CD14-positive monocyte (primary cell): ENCODE measurements at regions not wholly inside any gene's neighbourhood (a gene's known extent, or its start where the extent isn't known, plus 50 kb on each side); places are given as distances from the start of the nearest gene placed in this dataset.

Experiments used
- DNase-seq, 3 donors: peaks; one replicate each; pipeline ENCODE4 v3.0.0-alpha.2; 2011 to 2022
- H2AFZ ChIP-seq: 2 replicates; pipeline ENCODE4 v1.6.0; 2012; ENCODE audit warnings: mild to moderate bottlenecking, low read depth, low read length, inconsistent platforms; ENCODE audit not compliant: insufficient read depth, poor library complexity, severe bottlenecking
- H3K27ac ChIP-seq, 2 donors: 1 replicate in 1 of 2; 2 replicates in 1 of 2; pipeline ENCODE4 v1.5.1; 2012 to 2013; ENCODE audit warnings: low read length in 2 of 2, control low read depth in 1 of 2, inconsistent platforms in 1 of 2, low read depth in 1 of 2, mild to moderate bottlenecking in 1 of 2
- H3K27me3 ChIP-seq, 2 donors: one replicate each; pipeline versions ENCODE4 v1.6.0 to v1.6.1; 2011 to 2013; ENCODE audit warnings: low read length in 2 of 2; ENCODE audit not compliant: control insufficient read depth in 2 of 2, insufficient read depth in 2 of 2
- H3K36me3 ChIP-seq, 2 donors: replicated peaks in 1 of 2; 1 replicate in 1 of 2; 2 replicates in 1 of 2; pipeline versions ENCODE4 v1.5.1 to v1.6.1; 2012 to 2013; ENCODE audit warnings: low read length in 2 of 2, control low read depth in 1 of 2, inconsistent platforms in 1 of 2, mild to moderate bottlenecking in 1 of 2; ENCODE audit not compliant: insufficient read depth in 2 of 2, control insufficient read depth in 1 of 2
- H3K4me1 ChIP-seq, 2 donors: 1 replicate in 1 of 2; 2 replicates in 1 of 2; pipeline versions ENCODE4 v1.5.1 to v1.6.1; 2012 to 2013; ENCODE audit warnings: low read length in 2 of 2, control low read depth in 1 of 2, inconsistent platforms in 1 of 2, mild to moderate bottlenecking in 1 of 2, moderate library complexity in 1 of 2; ENCODE audit not compliant: insufficient read depth in 2 of 2, control insufficient read depth in 1 of 2
- H3K4me2 ChIP-seq: replicated peaks from 2 replicates; pipeline ENCODE3; 2012; ENCODE audit warnings: low read length, moderate library complexity, mild to moderate bottlenecking; ENCODE audit not compliant: poor library complexity, severe bottlenecking; ENCODE audit errors: extremely low read depth
- H3K4me3 ChIP-seq, 3 experiments: fragments of 200-600 bp in 1 of 3; sonication (generic) in 1 of 3; replicated peaks in 1 of 3; 1 replicate in 2 of 3; 2 replicates in 1 of 3; pipeline ENCODE4 v1.5.1; 2011 to 2013; ENCODE audit warnings: low read length in 3 of 3, mild to moderate bottlenecking in 3 of 3, control low read depth in 2 of 3, low read depth in 2 of 3, inconsistent platforms in 1 of 3, moderate library complexity in 1 of 3
- H3K79me2 ChIP-seq: 2 replicates; pipeline ENCODE4 v1.6.0; 2012; ENCODE audit warnings: mild to moderate bottlenecking, control low read depth, inconsistent platforms, low read length, moderate library complexity; ENCODE audit not compliant: insufficient read depth
- H3K9ac ChIP-seq: 2 replicates; pipeline ENCODE4 v1.6.0; 2017; ENCODE audit warnings: low read length, mild to moderate bottlenecking; ENCODE audit not compliant: insufficient read depth, poor library complexity, severe bottlenecking
- H3K9me3 ChIP-seq, 2 donors: replicated peaks in 1 of 2; 1 replicate in 1 of 2; 2 replicates in 1 of 2; pipeline versions ENCODE4 v1.5.1 to v1.6.1; 2012 to 2013; ENCODE audit warnings: low read length in 2 of 2, control low read depth in 1 of 2; ENCODE audit not compliant: control insufficient read depth in 1 of 2, insufficient read depth in 1 of 2
- H4K20me1 ChIP-seq: 2 replicates; pipeline ENCODE4 v1.6.0; 2012; ENCODE audit warnings: mild to moderate bottlenecking, low read length, control low read depth, moderate library complexity; ENCODE audit not compliant: insufficient read depth
- H3K27ac Mint-ChIP-seq, 7 donors: one replicate each; pipeline ENCODE4 v1.8.0; 2020; ENCODE audit warnings: mild to moderate bottlenecking in 7 of 7, mixed read lengths in 7 of 7, moderate library complexity in 6 of 7, inconsistent platforms in 2 of 7
- H3K27me3 Mint-ChIP-seq, 3 donors: one replicate each; pipeline ENCODE4 v1.8.0; 2021 to 2022; ENCODE audit warnings: low read depth in 3 of 3, mild to moderate bottlenecking in 3 of 3, mixed read lengths in 3 of 3, moderate library complexity in 3 of 3, inconsistent platforms in 1 of 3
- H3K36me3 Mint-ChIP-seq, 2 donors: one replicate each; pipeline ENCODE4 v1.8.0; 2020; ENCODE audit warnings: mixed read lengths in 2 of 2, inconsistent platforms in 1 of 2, mild to moderate bottlenecking in 1 of 2
- H3K4me1 Mint-ChIP-seq: one replicate; pipeline ENCODE4 v1.8.0; 2020; ENCODE audit warnings: mild to moderate bottlenecking, mixed read lengths
- H3K4me3 Mint-ChIP-seq, 2 donors: one replicate each; pipeline ENCODE4 v1.8.0; 2020; ENCODE audit warnings: mild to moderate bottlenecking in 2 of 2, mixed read lengths in 2 of 2, moderate library complexity in 1 of 2
- H3K9me3 Mint-ChIP-seq, 7 donors: one replicate each; pipeline ENCODE4 v1.8.0; 2020 to 2022; ENCODE audit warnings: mixed read lengths in 7 of 7, mild to moderate bottlenecking in 6 of 7, moderate library complexity in 6 of 7, inconsistent platforms in 2 of 7
- WGBS: methylation state at CpG from one replicate; pipeline ENCODE4 v1.1.5; 2013; ENCODE audit warnings: missing lambda C conversion rate; ENCODE audit not compliant: insufficient coverage; 5-methylcytosine and 5-hydroxymethylcytosine counted together
- intact Hi-C, 2 donors: fragments of 100-400 bp; cut with micrococcal nuclease; formaldehyde crosslinking; loops; one replicate each; pipeline versions ENCODE4 v1.15.0 to v1.15.1; 2023
- TF ChIP-seq, protein P1 (sequence below): fragments of 200-600 bp; IDR thresholded peaks from one replicate; pipeline ENCODE4 v1.8.0; 2022; ENCODE audit warnings: antibody characterized with exemption, mild to moderate bottlenecking

GRCh38 chr9:31071606-31072286 lies 1312.7 kb upstream of the ACO1 start:
- no peak overlapping the region for H3K27ac Mint-ChIP-seq
- Histone ChIP-seq H3K4me2 (no peak overlapping the region), H3K36me3 (no peaks in the 10 kb centered on the region), H3K4me1 (no peaks in the 10 kb centered on the region), H3K27me3 (no peaks in the 10 kb centered on the region), H3K9ac (no peak overlapping the region), H4K20me1 (no peaks in the 10 kb centered on the region), H3K4me3 (no peak overlapping the region), H3K79me2 (no peaks in the 10 kb centered on the region), H2AFZ (no peak overlapping the region), H3K27ac (no peak overlapping the region), H3K9me3 (peaks cover 8 to 9% of the 10 kb centered on the region in 2 donors)
- TF ChIP-seq, protein P1, sequence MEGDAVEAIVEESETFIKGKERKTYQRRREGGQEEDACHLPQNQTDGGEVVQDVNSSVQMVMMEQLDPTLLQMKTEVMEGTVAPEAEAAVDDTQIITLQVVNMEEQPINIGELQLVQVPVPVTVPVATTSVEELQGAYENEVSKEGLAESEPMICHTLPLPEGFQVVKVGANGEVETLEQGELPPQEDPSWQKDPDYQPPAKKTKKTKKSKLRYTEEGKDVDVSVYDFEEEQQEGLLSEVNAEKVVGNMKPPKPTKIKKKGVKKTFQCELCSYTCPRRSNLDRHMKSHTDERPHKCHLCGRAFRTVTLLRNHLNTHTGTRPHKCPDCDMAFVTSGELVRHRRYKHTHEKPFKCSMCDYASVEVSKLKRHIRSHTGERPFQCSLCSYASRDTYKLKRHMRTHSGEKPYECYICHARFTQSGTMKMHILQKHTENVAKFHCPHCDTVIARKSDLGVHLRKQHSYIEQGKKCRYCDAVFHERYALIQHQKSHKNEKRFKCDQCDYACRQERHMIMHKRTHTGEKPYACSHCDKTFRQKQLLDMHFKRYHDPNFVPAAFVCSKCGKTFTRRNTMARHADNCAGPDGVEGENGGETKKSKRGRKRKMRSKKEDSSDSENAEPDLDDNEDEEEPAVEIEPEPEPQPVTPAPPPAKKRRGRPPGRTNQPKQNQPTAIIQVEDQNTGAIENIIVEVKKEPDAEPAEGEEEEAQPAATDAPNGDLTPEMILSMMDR, result no peak
- H3K36me3 Mint-ChIP-seq, result no peaks in the 10 kb centered on the region
- intact Hi-C loops, result no loop called here
- H3K27me3 Mint-ChIP-seq, result no peaks in the 10 kb centered on the region
- WGBS, result 90% methylated on average over 22 of the region's 23 CpGs
- no peak overlapping the region for H3K4me3 Mint-ChIP-seq
- no peak for DNase-seq
- peaks cover 0 to 11% (median 0%) of the 10 kb centered on the region in 7 donors for H3K9me3 Mint-ChIP-seq
- no peaks in the 10 kb centered on the region for H3K4me1 Mint-ChIP-seq

- Mint-ChIP-seq H3K9me3 (no peaks in the 10 kb centered on the region), H3K36me3 (no peaks in the 10 kb centered on the region), H3K4me3 (no peak overlapping the region), H3K4me1 (no peaks in the 10 kb centered on the region), H3K27me3 (no peaks in the 10 kb centered on the region), H3K27ac (no peak overlapping the region)
- no peaks in the 10 kb centered on the region for H3K79me2 ChIP-seq
- no peaks in the 10 kb centered on the region for H4K20me1 ChIP-seq
- no peaks in the 10 kb centered on the region for H3K36me3 ChIP-seq
- 100% methylated on average over 1 of the region's 2 CpGs for WGBS
- H2AFZ ChIP-seq, result no peak overlapping the region
- no peak overlapping the region for H3K4me2 ChIP-seq
- H3K4me1 ChIP-seq, result no peaks in the 10 kb centered on the region
- no peak overlapping the region for H3K4me3 ChIP-seq
- DNase-seq, result no peak
- no peaks in the 10 kb centered on the region for H3K27me3 ChIP-seq
- no peak overlapping the region for H3K9ac ChIP-seq
- intact Hi-C loops, result no loop called here
- TF ChIP-seq, protein P1, result no peak
- H3K9me3 ChIP-seq, result no peaks in the 10 kb centered on the region
- H3K27ac ChIP-seq, result no peak overlapping the region
Observed at GRCh38 chr9:31078175-31078574, 1306.3 kb upstream of the ACO1 start.
